ENCODE measurements at regions not wholly inside any gene's neighbourhood (a gene's known extent, or its start where the extent isn't known, plus 50 kb on each side); places are given as distances from the start of the nearest gene placed in this dataset.

DNA sequence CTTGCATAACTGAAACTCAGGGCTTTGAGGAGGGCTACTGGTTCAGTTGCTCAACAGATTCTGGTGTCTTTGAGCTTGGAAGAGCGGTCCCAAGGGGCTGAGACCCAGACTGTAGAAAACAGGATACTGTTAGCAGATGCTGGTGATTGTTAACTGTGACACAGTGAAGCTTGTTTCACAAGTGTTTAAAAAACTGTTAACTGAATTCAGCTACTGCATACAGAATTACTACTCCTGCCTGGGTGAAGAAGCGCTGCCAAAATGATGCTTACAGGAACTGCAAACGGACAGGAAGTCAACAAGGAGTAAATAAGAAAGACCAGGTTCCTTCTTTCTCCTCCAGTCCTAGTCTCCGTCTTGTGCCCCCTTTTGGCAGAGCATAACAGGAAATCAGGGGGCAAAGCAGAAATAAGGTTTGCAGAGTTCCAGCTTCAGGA lies 195.3 kb upstream of the USP25 start:
- CTCF ChIA-PET (ENCODE audit: low intra/inter-chr PET ratio), result no interaction called here
- H3K27me3 ChIP-seq (ENCODE audit: control insufficient read depth in 2 of 2, insufficient read depth in 2 of 2, low read length in 2 of 2), result no peaks in the 10 kb centered on the region
- no peaks in the 10 kb centered on the region for H3K36me3 ChIP-seq (ENCODE audit: control insufficient read depth, insufficient read depth, low read length)
- H3K79me2 ChIP-seq (ENCODE audit: control insufficient read depth, insufficient read depth, low read length), result no peaks in the 10 kb centered on the region
- no peaks in the 10 kb centered on the region for H4K20me1 ChIP-seq (replicated peaks; ENCODE audit: control insufficient read depth, insufficient read depth, low read length)
- no peak for ATAC-seq
- POLR2A ChIA-PET, result no interaction called here
- intact Hi-C loops (cut with micrococcal nuclease), result no loop called here
- H3K9me1 ChIP-seq (ENCODE audit: control insufficient read depth, insufficient read depth, low read length), result no peaks in the 10 kb centered on the region
- no peak overlapping the region for H3K27ac ChIP-seq (ENCODE audit: extremely low read depth, low read depth, low read length)
- no peak overlapping the region for H3K9ac ChIP-seq (ENCODE audit: insufficient read depth in 1 of 2, low read depth in 2 of 2, low read length in 2 of 2)
- no peak for TF ChIP-seq HNRNPH1 (optimal IDR thresholded peaks at IDR 0.05; ENCODE audit: low read depth, low read length)
- TF ChIP-seq, protein P1, sequence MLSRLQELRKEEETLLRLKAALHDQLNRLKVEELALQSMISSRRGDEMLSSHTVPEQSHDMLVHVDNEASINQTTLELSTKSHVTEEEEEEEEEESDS (CRISPR knock-in tag; IDR thresholded peaks at IDR 0.05), result no peak
- TF ChIP-seq, protein P2, sequence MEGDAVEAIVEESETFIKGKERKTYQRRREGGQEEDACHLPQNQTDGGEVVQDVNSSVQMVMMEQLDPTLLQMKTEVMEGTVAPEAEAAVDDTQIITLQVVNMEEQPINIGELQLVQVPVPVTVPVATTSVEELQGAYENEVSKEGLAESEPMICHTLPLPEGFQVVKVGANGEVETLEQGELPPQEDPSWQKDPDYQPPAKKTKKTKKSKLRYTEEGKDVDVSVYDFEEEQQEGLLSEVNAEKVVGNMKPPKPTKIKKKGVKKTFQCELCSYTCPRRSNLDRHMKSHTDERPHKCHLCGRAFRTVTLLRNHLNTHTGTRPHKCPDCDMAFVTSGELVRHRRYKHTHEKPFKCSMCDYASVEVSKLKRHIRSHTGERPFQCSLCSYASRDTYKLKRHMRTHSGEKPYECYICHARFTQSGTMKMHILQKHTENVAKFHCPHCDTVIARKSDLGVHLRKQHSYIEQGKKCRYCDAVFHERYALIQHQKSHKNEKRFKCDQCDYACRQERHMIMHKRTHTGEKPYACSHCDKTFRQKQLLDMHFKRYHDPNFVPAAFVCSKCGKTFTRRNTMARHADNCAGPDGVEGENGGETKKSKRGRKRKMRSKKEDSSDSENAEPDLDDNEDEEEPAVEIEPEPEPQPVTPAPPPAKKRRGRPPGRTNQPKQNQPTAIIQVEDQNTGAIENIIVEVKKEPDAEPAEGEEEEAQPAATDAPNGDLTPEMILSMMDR (IDR thresholded peaks at IDR 0.05 in 2 of 3, conservative IDR thresholded peaks at IDR 0.05 in 1 of 3; ENCODE audit: insufficient read depth in 2 of 3, low read depth in 1 of 3, low read length in 3 of 3), result peak in 1 of 3 experiments; percentile 2; a peak in 1 of 6 replicates
- no peak for DNase-seq (ENCODE audit: extremely low read depth in 1 of 4, low spot score in 3 of 4)
- no peaks in the 10 kb centered on the region for H3K4me1 ChIP-seq (replicated peaks in 1 of 2; ENCODE audit: control insufficient read depth in 2 of 2, insufficient read depth in 2 of 2, low read length in 2 of 2)
- FAIRE-seq, result no peak
- WGBS (ENCODE audit: insufficient coverage, low coverage, missing lambda C conversion rate), result 5% methylated on average over 4 of the region's 4 CpGs
- in situ Hi-C loops (cut with MboI), result no loop called here
- H3K9me3 ChIP-seq (replicated peaks; ENCODE audit: control insufficient read depth, insufficient read depth, low read depth, low read length), result no peaks in the 10 kb centered on the region
- H3K4me3 ChIP-seq, result no peak overlapping the region
- H2AFZ ChIP-seq (ENCODE audit: low read depth, low read length), result no peak overlapping the region
- no TSS peak for BruUV-seq (replicated peaks)
- H3K4me2 ChIP-seq (ENCODE audit: insufficient read depth, low read length), result no peak overlapping the region

DNA sequence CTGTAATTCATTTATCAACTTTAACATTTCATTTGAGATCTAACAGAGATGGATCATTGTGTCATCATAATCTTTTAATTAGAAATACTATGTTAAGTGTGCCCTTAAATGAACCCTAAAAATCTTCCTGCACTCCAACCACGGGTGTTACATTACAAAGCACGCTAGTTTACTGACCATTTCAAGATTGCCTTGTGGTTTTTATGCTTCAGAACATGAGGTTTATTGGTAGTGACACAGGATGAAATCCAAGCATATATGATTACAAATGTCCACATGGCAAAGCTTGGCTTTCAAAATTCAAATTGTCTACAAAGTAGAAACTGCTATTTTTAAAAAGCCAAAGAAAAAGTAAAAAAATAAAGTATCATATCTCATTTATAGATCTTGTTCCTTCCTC lies 190.4 kb upstream of the USP25 start:
- no peaks in the 10 kb centered on the region; a peak in 1 of 5 replicates for H3K27me3 ChIP-seq (ENCODE audit: control insufficient read depth in 2 of 2, insufficient read depth in 2 of 2, low read length in 2 of 2)
- H4K20me1 ChIP-seq (replicated peaks; ENCODE audit: control insufficient read depth, insufficient read depth, low read length), result no peaks in the 10 kb centered on the region
- no peaks in the 10 kb centered on the region for H3K4me1 ChIP-seq (replicated peaks in 1 of 2; ENCODE audit: control insufficient read depth in 2 of 2, insufficient read depth in 2 of 2, low read length in 2 of 2)
- H2AFZ ChIP-seq (ENCODE audit: low read depth, low read length), result no peak overlapping the region
- intact Hi-C loops (cut with micrococcal nuclease), result no loop called here
- FAIRE-seq, result no peak
- no TSS peak for BruUV-seq (replicated peaks)
- ATAC-seq, result no peak
- DNase-seq (ENCODE audit: extremely low read depth in 1 of 4, low spot score in 3 of 4), result no peak
- CTCF ChIA-PET (ENCODE audit: low intra/inter-chr PET ratio), result no interaction called here
- 5% methylated on average over 2 of the region's 2 CpGs for WGBS (ENCODE audit: insufficient coverage, low coverage, missing lambda C conversion rate)
- no peaks in the 10 kb centered on the region for H3K36me3 ChIP-seq (ENCODE audit: control insufficient read depth, insufficient read depth, low read length)
- H3K9me1 ChIP-seq (ENCODE audit: control insufficient read depth, insufficient read depth, low read length), result no peaks in the 10 kb centered on the region
- H3K4me3 ChIP-seq, result no peak overlapping the region
- no peaks in the 10 kb centered on the region for H3K9me3 ChIP-seq (replicated peaks; ENCODE audit: control insufficient read depth, insufficient read depth, low read depth, low read length)
- no peak overlapping the region for H3K27ac ChIP-seq (ENCODE audit: extremely low read depth, low read depth, low read length)
- H3K4me2 ChIP-seq (ENCODE audit: insufficient read depth, low read length), result no peak overlapping the region
- H3K9ac ChIP-seq (ENCODE audit: insufficient read depth in 1 of 2, low read depth in 2 of 2, low read length in 2 of 2), result no peak overlapping the region
- POLR2A ChIA-PET, result no interaction called here
- in situ Hi-C loops (cut with MboI), result no loop called here
- no peaks in the 10 kb centered on the region for H3K79me2 ChIP-seq (ENCODE audit: control insufficient read depth, insufficient read depth, low read length)
- no peak for TF ChIP-seq HDAC6 (IDR thresholded peaks at IDR 0.05; ENCODE audit: low read depth, low read length)
- no peak for TF ChIP-seq ZNF589 (CRISPR knock-in tag; IDR thresholded peaks at IDR 0.05; ENCODE audit: low read depth)
- no peak for TF ChIP-seq ZNF143 (CRISPR knock-in tag; IDR thresholded peaks at IDR 0.05)
- no peak for TF ChIP-seq CTBP1 (IDR thresholded peaks at IDR 0.05; ENCODE audit: borderline replicate concordance)
- TF ChIP-seq, protein P3, sequence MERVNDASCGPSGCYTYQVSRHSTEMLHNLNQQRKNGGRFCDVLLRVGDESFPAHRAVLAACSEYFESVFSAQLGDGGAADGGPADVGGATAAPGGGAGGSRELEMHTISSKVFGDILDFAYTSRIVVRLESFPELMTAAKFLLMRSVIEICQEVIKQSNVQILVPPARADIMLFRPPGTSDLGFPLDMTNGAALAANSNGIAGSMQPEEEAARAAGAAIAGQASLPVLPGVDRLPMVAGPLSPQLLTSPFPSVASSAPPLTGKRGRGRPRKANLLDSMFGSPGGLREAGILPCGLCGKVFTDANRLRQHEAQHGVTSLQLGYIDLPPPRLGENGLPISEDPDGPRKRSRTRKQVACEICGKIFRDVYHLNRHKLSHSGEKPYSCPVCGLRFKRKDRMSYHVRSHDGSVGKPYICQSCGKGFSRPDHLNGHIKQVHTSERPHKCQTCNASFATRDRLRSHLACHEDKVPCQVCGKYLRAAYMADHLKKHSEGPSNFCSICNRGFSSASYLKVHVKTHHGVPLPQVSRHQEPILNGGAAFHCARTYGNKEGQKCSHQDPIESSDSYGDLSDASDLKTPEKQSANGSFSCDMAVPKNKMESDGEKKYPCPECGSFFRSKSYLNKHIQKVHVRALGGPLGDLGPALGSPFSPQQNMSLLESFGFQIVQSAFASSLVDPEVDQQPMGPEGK (CRISPR knock-in tag; IDR thresholded peaks at IDR 0.05; ENCODE audit: borderline replicate concordance), result no peak
- TF ChIP-seq, protein P4, sequence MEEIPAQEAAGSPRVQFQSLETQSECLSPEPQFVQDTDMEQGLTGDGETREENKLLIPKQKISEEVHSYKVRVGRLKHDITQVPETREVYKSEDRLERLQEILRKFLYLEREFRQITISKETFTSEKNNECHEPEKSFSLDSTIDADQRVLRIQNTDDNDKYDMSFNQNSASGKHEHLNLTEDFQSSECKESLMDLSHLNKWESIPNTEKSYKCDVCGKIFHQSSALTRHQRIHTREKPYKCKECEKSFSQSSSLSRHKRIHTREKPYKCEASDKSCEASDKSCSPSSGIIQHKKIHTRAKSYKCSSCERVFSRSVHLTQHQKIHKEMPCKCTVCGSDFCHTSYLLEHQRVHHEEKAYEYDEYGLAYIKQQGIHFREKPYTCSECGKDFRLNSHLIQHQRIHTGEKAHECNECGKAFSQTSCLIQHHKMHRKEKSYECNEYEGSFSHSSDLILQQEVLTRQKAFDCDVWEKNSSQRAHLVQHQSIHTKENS (CRISPR knock-in tag; IDR thresholded peaks at IDR 0.05), result no peak
- no peak for TF ChIP-seq CREM (IDR thresholded peaks at IDR 0.05; ENCODE audit: low read depth)
